ENCODE measurements at regions not wholly inside any gene's neighbourhood (a gene's known extent, or its start where the extent isn't known, plus 50 kb on each side); places are given as distances from the start of the nearest gene placed in this dataset.

DNA sequence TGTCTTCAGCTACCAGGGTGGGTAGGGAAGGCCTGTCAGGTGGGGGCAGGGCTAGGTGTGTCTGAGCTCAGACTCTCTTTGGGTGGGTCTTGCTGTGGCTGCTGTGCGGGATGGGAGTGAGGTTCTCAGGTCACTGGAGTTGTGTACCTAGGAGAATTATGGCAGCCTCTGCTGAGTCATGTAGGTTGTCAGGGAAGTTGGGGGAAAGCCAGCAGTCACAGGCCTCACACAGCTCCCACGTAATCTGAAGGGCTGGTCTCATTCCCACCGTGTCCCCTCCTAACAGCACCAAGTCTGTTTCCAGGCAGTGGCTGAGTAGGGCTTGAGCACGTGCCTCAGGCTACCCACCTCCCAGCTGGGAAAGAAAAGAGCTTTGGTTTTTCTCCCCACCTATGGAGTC is 67.0 kb downstream of the CHCHD4 start:
- TF ChIP-seq, protein P1, sequence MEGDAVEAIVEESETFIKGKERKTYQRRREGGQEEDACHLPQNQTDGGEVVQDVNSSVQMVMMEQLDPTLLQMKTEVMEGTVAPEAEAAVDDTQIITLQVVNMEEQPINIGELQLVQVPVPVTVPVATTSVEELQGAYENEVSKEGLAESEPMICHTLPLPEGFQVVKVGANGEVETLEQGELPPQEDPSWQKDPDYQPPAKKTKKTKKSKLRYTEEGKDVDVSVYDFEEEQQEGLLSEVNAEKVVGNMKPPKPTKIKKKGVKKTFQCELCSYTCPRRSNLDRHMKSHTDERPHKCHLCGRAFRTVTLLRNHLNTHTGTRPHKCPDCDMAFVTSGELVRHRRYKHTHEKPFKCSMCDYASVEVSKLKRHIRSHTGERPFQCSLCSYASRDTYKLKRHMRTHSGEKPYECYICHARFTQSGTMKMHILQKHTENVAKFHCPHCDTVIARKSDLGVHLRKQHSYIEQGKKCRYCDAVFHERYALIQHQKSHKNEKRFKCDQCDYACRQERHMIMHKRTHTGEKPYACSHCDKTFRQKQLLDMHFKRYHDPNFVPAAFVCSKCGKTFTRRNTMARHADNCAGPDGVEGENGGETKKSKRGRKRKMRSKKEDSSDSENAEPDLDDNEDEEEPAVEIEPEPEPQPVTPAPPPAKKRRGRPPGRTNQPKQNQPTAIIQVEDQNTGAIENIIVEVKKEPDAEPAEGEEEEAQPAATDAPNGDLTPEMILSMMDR (IDR thresholded peaks at IDR 0.05): no peak
- no peak for DNase-seq (ENCODE audit: low spot score)
- Histone ChIP-seq H3K4me1 (ENCODE audit: control insufficient read depth in 1 of 2, low read depth in 2 of 2) (no peaks in the 10 kb centered on the region), H3K27ac (no peak overlapping the region), H3K36me3 (no peaks in the 10 kb centered on the region), H3K27me3 (replicated peaks; ENCODE audit: insufficient read depth) (no peaks in the 10 kb centered on the region), H3K9me3 (peaks cover 5% of the 10 kb centered on the region), H3K4me3 (no peak overlapping the region)
- no peak for ATAC-seq (ENCODE audit: insufficient number of reproducible peaks, low FRiP score, low read depth)

DNA sequence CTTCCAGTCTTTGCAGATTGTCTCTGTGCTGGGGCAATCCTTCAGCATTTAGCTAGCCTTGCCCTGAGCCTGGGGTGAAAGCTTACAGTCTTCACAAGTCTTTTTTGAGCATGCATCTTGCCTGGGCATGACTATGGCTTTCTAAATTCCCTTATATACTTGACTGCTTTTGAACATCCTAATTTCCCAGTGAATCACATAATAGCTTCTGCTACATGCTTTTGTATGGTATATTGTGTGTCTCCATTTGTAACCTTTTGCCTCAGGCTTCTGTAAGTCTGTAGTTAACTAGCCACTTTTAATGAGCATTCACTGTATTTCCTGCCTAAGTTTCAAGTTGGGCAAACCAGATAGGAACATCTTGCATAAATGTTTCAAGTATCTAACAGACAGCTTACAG is 76.8 kb downstream of the CHCHD4 start:
- Histone ChIP-seq H3K27ac (no peak overlapping the region), H3K36me3 (no peaks in the 10 kb centered on the region), H3K4me1 (ENCODE audit: control insufficient read depth in 1 of 2, low read depth in 2 of 2) (peaks cover 3 to 4% of the 10 kb centered on the region in 2 donors), H3K4me3 (no peak overlapping the region), H3K9me3 (no peaks in the 10 kb centered on the region), H3K27me3 (replicated peaks; ENCODE audit: insufficient read depth) (no peaks in the 10 kb centered on the region)
- ATAC-seq (ENCODE audit: insufficient number of reproducible peaks, low FRiP score, low read depth) (no peak), DNase-seq (ENCODE audit: low spot score) (no peak)
- TF ChIP-seq, protein P1 (IDR thresholded peaks at IDR 0.05): no peak

DNA sequence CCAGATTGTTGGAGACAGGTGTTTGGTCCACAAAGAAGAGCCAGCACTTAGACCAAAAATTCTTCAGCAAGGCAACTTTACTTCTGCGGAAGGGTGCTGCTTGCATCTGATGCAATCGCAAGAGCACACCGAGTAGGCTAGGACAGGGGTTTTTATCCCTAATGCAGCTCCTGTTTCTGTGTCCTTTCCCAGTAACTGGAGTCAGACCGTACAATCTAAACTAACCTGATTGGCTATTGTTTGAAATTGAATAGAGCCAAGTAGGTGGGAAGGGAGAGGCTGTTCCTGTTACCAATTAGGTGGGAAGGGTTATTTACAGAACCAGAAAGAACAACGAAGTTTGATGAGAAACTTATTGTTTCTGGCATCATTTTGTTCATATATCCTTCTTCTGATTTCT is 77.6 kb downstream of the CHCHD4 start:
- H3K4me3 ChIP-seq: no peak overlapping the region
- H3K27ac ChIP-seq: no peak overlapping the region
- no peaks in the 10 kb centered on the region for H3K9me3 ChIP-seq
- TF ChIP-seq, protein P1 (IDR thresholded peaks at IDR 0.05): no peak
- ATAC-seq (ENCODE audit: insufficient number of reproducible peaks, low FRiP score, low read depth): no peak
- no peaks in the 10 kb centered on the region for H3K36me3 ChIP-seq
- no peaks in the 10 kb centered on the region for H3K27me3 ChIP-seq (replicated peaks; ENCODE audit: insufficient read depth)
- H3K4me1 ChIP-seq (ENCODE audit: control insufficient read depth in 1 of 2, low read depth in 2 of 2): peaks cover 3 to 12% of the 10 kb centered on the region in 2 donors
- DNase-seq (ENCODE audit: low spot score): no peak

DNA sequence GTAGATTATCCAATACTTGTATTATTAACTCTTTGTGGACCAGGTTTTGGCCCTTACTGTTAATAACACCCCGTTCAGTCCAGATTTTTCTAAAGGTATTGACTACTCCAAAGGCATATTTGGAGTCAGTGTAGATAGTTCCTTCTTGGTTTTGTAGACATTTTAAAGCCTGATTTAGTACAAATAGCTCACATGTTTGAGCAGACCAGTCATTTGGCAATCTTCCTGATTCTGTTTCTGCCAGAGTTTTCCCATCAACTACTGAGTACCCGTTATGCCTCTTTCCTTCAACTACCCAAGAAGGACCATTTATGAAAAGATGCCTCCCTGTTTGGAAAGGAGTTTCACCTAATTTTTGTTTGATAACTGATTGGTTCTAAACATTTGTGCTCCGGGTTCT is 82.0 kb downstream of the CHCHD4 start:
- no peaks in the 10 kb centered on the region for H3K9me3 ChIP-seq
- H3K4me1 ChIP-seq (ENCODE audit: control insufficient read depth in 1 of 2, low read depth in 2 of 2): peaks cover 3 to 12% of the 10 kb centered on the region in 2 donors
- TF ChIP-seq, protein P1 (IDR thresholded peaks at IDR 0.05): no peak
- H3K27me3 ChIP-seq (replicated peaks; ENCODE audit: insufficient read depth): no peaks in the 10 kb centered on the region
- no peaks in the 10 kb centered on the region for H3K36me3 ChIP-seq
- DNase-seq (ENCODE audit: low spot score) (no peak), ATAC-seq (ENCODE audit: insufficient number of reproducible peaks, low FRiP score, low read depth) (no peak)
- no peak overlapping the region for H3K27ac ChIP-seq
- H3K4me3 ChIP-seq: no peak overlapping the region

DNA sequence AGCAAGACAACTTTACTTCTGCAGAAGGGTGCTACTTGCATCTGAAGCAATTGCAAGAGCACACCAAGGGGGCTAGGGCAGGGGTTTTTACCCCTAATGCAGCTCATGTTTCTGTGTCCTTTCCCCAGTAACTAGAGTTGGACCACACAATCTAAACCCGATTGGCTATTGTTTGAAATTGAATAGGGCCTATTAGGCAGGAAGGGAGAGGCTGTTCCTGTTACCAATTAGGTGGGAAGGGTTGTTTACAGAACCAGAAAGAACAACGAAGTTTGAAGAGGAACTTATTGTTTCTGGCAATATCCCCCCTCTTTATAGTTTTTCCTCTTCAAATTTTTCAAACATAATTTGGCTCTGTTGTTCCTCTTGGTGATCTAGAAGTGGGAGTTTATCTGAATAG is 85.5 kb downstream of the CHCHD4 start:
- H3K4me3 ChIP-seq: no peak overlapping the region
- no peaks in the 10 kb centered on the region for H3K27me3 ChIP-seq (replicated peaks; ENCODE audit: insufficient read depth)
- DNase-seq (ENCODE audit: low spot score): no peak
- H3K27ac ChIP-seq: no peak overlapping the region
- H3K36me3 ChIP-seq: no peaks in the 10 kb centered on the region
- no peak for ATAC-seq (ENCODE audit: insufficient number of reproducible peaks, low FRiP score, low read depth)
- TF ChIP-seq, protein P1 (IDR thresholded peaks at IDR 0.05): no peak
- H3K4me1 ChIP-seq (ENCODE audit: control insufficient read depth in 1 of 2, low read depth in 2 of 2): peaks cover 3 to 12% of the 10 kb centered on the region in 2 donors
- H3K9me3 ChIP-seq: peaks cover 4% of the 10 kb centered on the region
